Uterus (tissue), 3 donors: ENCODE measurements at regions not wholly inside any gene's neighbourhood (a gene's known extent, or its start where the extent isn't known, plus 50 kb on each side); places are given as distances from the start of the nearest gene placed in this dataset.
A peak's percentile ranks its signal among the peaks of the same experiment; 100 is the strongest.

ENCODE experiments used
- DNase-seq, 2 donors: peaks; one replicate each; pipeline ENCODE4 v3.0.0-alpha.2; 2019 to 2020
- H3K27ac ChIP-seq, 2 donors: fragments of 200-600 bp; sonication (generic); 1 replicate in 1 of 2; 2 replicates in 1 of 2; pipeline ENCODE4 v1.5.1; 2016 to 2018
- H3K27me3 ChIP-seq, 2 donors: fragments of 200-600 bp; sonication (generic); one replicate each; pipeline ENCODE4 v1.5.1; 2018 to 2019; ENCODE audit warnings: control low read depth in 1 of 2
- H3K36me3 ChIP-seq, 2 donors: fragments of 200-600 bp; sonication (generic); one replicate each; pipeline ENCODE4 v1.5.1; 2019; ENCODE audit warnings: control low read depth in 1 of 2
- H3K4me1 ChIP-seq, 2 donors: fragments of 200-600 bp; sonication (generic); one replicate each; pipeline ENCODE4 v1.5.1; 2018 to 2019; ENCODE audit warnings: control low read depth in 1 of 2
- H3K4me3 ChIP-seq, 2 donors: fragments of 200-600 bp; sonication (generic); 1 replicate in 1 of 2; 2 replicates in 1 of 2; pipeline ENCODE4 v1.5.1; 2018 to 2019; ENCODE audit warnings: mild to moderate bottlenecking in 1 of 2
- H3K9me3 ChIP-seq, 2 donors: fragments of 200-600 bp; sonication (generic); one replicate each; pipeline ENCODE4 v1.5.1; 2019; ENCODE audit warnings: control low read depth in 1 of 2
- POLR2A ChIP-seq, 2 donors: fragments of 450-650 bp; IDR thresholded peaks; one replicate each; pipeline ENCODE4 v1.6.1; 2016; ENCODE audit warnings: antibody characterized with exemption in 2 of 2, mild to moderate bottlenecking in 1 of 2, moderate library complexity in 1 of 2
- intact Hi-C: fragments of 100-400 bp; cut with DNase I; formaldehyde crosslinking; loops from one replicate; pipeline ENCODE4 v1.15.1; 2023; ENCODE audit warnings: low total_unique reads
- TF ChIP-seq, protein P1 (sequence below), 4 experiments: fragments of 200-600 bp in 2 of 4; fragments of 450-650 bp in 2 of 4; sonication (generic) in 2 of 4; IDR thresholded peaks; one replicate each; pipeline ENCODE4 v1.5.1; 2016 to 2019; ENCODE audit warnings: antibody characterized with exemption in 4 of 4, mild to moderate bottlenecking in 2 of 4, moderate library complexity in 1 of 4
- donor health status: DM: yes; HTN: yes; CAD: no.

DNA sequence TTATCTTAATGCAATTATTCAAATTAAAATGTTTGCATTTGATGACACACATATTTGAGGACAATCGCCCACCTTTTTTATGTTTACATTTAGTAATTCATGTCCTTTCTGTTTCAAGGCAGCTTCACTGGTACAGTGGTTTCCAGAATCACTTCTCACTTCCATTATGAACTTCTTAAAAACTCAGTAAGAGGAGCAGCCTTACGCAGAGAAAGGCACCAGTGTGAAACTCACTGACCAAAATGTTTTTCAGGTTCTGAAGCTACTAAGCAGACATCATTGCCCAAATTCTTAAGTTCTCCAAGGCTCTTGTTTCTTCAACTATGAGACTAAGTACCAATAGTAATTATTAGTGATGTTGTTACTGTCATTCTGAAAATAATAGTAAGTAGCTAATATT is 353.1 kb upstream of the CXADR start:
- Histone ChIP-seq H3K27me3 (no peaks in the 10 kb centered on the region), H3K27ac (no peak overlapping the region), H3K4me3 (no peak overlapping the region), H3K4me1 (no peaks in the 10 kb centered on the region), H3K36me3 (no peaks in the 10 kb centered on the region), H3K9me3 (no peaks in the 10 kb centered on the region)
- TF ChIP-seq, protein P1, sequence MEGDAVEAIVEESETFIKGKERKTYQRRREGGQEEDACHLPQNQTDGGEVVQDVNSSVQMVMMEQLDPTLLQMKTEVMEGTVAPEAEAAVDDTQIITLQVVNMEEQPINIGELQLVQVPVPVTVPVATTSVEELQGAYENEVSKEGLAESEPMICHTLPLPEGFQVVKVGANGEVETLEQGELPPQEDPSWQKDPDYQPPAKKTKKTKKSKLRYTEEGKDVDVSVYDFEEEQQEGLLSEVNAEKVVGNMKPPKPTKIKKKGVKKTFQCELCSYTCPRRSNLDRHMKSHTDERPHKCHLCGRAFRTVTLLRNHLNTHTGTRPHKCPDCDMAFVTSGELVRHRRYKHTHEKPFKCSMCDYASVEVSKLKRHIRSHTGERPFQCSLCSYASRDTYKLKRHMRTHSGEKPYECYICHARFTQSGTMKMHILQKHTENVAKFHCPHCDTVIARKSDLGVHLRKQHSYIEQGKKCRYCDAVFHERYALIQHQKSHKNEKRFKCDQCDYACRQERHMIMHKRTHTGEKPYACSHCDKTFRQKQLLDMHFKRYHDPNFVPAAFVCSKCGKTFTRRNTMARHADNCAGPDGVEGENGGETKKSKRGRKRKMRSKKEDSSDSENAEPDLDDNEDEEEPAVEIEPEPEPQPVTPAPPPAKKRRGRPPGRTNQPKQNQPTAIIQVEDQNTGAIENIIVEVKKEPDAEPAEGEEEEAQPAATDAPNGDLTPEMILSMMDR (IDR thresholded peaks at IDR 0.05): no peak
- TF ChIP-seq POLR2A (IDR thresholded peaks at IDR 0.05): no peak
- intact Hi-C loops: no loop called here
- DNase-seq: no peak

DNA sequence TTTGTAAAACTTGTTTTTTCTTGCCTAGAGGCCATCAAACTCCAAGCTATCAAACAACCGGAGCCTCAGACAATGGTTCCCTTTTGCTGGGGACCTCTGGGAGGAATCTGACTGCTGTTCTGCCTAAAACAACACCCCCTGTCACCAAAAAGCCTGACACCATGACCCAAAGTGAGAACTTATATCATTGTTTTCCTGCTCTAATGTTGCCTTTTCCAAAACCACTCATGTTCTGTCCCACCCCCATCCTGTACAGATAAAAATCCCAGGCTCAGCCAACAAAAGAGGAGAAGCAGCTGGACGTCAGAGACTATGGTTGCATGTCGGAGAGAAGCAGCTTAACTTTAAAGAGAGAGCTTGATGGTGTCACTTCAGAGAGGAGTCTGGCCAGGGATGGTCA is 327.2 kb upstream of the CXADR start:
- no peak for TF ChIP-seq POLR2A (IDR thresholded peaks at IDR 0.05)
- TF ChIP-seq, protein P1 (IDR thresholded peaks at IDR 0.05): no peak
- Histone ChIP-seq H3K4me1 (no peaks in the 10 kb centered on the region), H3K27ac (no peak overlapping the region), H3K27me3 (no peaks in the 10 kb centered on the region), H3K9me3 (peaks cover 0 to 3% of the 10 kb centered on the region in 2 donors), H3K36me3 (no peaks in the 10 kb centered on the region), H3K4me3 (no peak overlapping the region)
- intact Hi-C loops: no loop called here
- no peak for DNase-seq

DNA sequence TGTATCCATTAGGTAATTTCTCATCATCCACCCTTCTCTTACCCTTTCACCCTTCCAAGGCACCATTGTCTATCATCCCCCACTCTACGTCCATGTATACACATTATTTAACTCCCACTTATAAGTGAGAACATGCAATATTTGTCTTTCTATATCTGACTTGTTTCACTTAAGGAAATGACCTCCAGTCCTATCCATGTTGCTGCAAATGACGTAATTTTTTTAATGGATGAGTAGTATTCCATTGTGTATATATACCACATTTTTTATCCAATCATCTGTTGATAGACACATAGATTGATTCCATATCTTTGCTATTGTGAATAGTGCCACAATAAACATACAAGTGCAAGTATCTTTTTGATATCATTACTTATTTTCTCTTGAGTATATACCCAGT is 322.9 kb upstream of the CXADR start:
- Histone ChIP-seq H3K27ac (no peak overlapping the region), H3K27me3 (no peaks in the 10 kb centered on the region), H3K9me3 (peaks cover 0 to 3% of the 10 kb centered on the region in 2 donors), H3K4me1 (no peaks in the 10 kb centered on the region), H3K4me3 (no peak overlapping the region), H3K36me3 (no peaks in the 10 kb centered on the region)
- no peak for DNase-seq
- intact Hi-C loops: no loop called here
- TF ChIP-seq, protein P1 (IDR thresholded peaks at IDR 0.05): no peak

- H3K9me3 ChIP-seq: peaks cover 0 to 3% of the 10 kb centered on the region in 2 donors
- peak overlapping the region; percentile 59 to 78 for H3K27ac ChIP-seq
- no peaks in the 10 kb centered on the region for H3K27me3 ChIP-seq
- DNase-seq: peak in 1 of 2 donors; percentile 16
- no peaks in the 10 kb centered on the region for H3K36me3 ChIP-seq
- no peaks in the 10 kb centered on the region for H3K4me1 ChIP-seq
- intact Hi-C loops: no loop called here
- no peak overlapping the region for H3K4me3 ChIP-seq
- TF ChIP-seq, protein P1 (IDR thresholded peaks at IDR 0.05): no peak
- TF ChIP-seq POLR2A (IDR thresholded peaks at IDR 0.05): no peak
These were observed 321.4 kb upstream of the CXADR start for GRCh38 chr21:17191346-17191993.

DNA sequence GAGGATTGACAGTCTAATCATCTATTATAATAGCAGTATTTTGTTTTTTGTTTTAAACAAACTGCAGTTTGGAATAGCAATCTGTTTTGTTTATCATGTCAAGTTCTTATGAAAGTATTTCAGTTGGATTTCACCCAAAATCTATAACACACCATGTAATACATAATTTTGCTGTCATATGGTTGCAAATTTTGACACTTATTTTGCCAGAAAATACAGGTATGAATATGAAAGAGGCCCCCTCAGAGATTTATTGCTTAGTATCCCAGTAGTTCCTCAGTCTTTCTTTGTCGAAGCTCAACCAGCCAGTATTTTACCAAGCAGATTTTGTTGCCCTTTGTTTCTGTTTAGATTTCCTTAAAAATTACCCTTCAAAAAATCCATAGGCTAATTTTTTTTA is 317.5 kb upstream of the CXADR start:
- no peak overlapping the region for H3K4me3 ChIP-seq
- no peak for TF ChIP-seq POLR2A (IDR thresholded peaks at IDR 0.05)
- TF ChIP-seq, protein P1 (IDR thresholded peaks at IDR 0.05): no peak
- no peaks in the 10 kb centered on the region for H3K9me3 ChIP-seq
- DNase-seq: no peak
- peak overlapping the region; percentile 57 to 78 for H3K27ac ChIP-seq
- no peaks in the 10 kb centered on the region for H3K4me1 ChIP-seq
- no peaks in the 10 kb centered on the region for H3K27me3 ChIP-seq
- no peaks in the 10 kb centered on the region for H3K36me3 ChIP-seq
- intact Hi-C loops: no loop called here
